Midbrain (tissue), 1 donor: ENCODE measurements at regions not wholly inside any gene's neighbourhood (a gene's known extent, or its start where the extent isn't known, plus 50 kb on each side); places are given as distances from the start of the nearest gene placed in this dataset.
A peak's percentile ranks its signal among the peaks of the same experiment; 100 is the strongest.
"Not testable (repeated sequence)": the region's sequence is repeated elsewhere in the genome, so short reads cannot be mapped to it uniquely, and the experiment has no call there.

Source experiments
- DNase-seq: peaks from one replicate; lab custom pipeline; 2025; lab: John Stamatoyannopoulos, UW

DNA sequence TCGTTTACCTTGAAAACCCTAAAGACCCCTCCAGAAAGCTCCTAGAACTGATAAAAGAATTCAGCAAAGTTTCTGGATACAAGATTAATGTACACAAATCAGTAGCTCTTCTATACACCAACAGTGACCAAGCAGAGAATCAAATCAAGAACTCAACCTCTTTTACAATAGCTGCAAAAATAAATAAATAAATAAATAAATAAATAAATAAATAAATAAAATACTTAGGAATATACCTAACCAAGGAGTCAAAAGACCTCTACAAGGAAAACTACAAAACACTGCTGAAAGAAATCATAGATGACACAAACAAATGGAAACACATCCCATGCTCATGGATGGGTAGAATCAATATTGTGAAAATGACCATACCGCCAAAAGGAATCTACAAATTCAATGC lies 186.8 kb upstream of the EOLA2 start:
- not testable (repeated sequence) for DNase-seq

DNA sequence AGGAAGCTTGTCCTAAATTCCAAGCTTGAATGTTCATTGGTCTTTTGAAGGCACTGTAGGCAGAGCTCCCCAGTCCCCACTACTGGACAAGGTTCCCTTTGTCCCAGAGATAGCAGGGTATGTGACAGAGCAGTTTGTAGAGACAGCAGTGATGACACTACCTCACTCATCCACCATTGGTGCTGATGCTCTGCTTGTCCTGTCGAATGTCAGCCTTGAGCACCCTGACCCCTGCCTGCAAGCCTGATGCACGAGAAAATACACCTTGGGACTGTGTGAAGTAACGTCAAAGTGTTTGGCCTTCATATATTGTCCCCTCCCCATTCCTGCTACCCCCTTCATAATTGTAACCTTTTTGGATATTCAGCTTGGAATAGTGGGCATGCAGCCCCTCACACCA lies 188.9 kb upstream of the EOLA2 start:
- DNase-seq = no peak

DNA sequence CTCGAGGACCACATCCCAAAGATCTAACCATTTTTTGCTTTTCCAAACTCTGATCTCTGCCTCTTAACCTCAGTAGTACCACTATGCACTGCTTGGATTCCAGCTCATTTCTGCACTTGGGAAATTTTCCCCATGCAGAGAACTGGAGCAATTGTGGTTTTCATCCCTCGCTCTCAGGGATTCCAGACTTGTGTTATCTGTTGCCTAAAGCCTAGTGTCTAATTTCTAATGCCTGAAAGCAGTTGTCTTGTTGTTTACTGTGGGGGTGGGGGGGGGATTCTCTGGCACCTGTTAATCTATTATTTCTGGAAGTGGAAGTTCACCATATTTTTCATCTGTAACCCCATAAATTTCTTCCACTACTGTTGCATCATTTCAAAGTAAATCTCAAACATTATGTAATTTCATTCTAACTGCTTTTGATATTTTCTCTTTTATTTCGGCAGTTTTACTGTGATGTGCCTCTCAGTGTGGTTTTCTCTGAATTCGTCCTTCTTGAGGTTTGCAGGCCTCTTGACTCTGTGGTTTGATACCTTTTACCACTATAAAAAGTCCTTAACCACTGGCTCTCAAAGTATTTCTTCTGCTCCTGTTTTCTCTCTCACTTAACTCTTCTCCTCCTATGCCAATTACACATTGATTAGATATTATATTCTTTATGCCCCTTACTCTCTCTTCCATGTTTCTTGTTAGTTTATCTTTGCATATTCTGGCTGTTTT lies 205.6 kb upstream of the EOLA2 start:
- no peak for DNase-seq

DNA sequence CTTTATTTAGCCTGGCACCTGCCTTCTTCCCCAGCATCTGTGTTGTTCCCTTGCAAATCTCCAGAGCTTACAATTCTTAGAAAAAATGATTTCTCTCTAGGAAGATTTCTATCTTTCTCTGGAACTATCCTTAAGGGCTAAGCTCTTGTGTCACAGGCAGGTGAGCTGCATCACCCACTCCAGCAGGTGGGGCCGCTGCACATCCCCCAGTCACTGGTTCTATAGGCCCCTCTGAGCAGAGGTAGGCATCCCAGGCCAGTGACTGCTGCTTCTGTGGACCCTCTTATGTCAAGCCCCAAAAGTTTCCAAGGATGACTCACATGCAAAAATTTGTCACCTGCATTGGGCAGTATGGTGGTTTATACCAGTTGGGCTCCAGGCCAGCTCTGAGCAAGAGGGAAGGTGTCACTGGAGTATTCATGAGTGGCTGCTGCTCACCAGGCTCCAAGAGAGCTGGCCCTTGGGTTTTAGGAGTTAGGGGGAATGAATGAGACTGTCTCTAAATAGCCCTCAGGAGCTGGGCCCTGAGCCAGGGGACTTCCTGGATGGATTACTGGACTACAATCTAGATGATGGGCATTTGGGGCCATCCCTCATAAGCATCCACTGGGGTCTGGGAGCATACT lies 208.1 kb upstream of the EOLA2 start:
- DNase-seq = no peak

GRCh38 chrX:150148749-150149672 lies 210.7 kb upstream of the EOLA2 start:
- DNase-seq = no peak

GRCh38 chrX:150150076-150150779 lies 211.9 kb upstream of the EOLA2 start:
- peak; percentile 11 for DNase-seq

- no peak for DNase-seq
Measured at GRCh38 chrX:150150780-150151125, 212.4 kb upstream of the MAMLD1 start.

DNA sequence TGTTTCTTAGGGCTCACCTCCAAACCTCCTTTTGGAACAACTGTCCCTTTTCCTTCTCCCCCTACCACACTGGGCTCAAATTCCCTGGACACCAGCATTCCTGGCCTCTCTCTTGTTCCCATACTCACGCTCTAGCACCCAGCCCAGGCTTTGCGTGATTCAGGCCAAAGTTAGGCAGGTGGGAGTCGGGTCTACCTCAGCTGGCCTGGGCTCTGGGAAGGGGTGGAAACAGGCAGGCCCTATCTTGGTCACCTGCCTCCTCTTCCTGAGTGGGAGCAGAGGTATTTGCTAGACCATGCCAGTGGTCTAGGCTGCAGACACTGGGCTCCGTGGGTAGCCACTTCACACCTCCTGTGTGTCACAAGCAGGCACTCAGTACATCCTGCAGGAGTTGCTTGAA lies 211.1 kb upstream of the MAMLD1 start:
- DNase-seq = no peak

DNA sequence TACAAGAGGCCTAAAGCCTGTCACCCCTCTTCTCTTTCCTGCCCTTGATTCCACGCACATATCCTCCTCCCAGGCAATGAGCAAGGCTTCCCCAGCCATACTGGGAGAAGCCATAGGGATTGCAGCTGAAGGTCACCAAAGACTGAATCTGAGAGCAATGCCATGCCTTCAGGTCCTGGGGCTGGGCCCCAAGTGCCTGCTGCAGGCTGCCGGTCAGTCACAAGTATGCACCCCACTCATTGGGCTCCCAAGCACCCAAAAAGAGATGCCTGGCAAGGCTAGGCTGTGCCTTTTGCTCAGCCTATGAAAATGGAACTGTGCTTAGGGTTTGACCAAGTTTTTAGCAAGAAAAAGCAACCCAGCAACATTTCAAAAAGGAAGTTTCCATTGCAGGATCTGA lies 210.6 kb upstream of the MAMLD1 start:
- no peak for DNase-seq

DNA sequence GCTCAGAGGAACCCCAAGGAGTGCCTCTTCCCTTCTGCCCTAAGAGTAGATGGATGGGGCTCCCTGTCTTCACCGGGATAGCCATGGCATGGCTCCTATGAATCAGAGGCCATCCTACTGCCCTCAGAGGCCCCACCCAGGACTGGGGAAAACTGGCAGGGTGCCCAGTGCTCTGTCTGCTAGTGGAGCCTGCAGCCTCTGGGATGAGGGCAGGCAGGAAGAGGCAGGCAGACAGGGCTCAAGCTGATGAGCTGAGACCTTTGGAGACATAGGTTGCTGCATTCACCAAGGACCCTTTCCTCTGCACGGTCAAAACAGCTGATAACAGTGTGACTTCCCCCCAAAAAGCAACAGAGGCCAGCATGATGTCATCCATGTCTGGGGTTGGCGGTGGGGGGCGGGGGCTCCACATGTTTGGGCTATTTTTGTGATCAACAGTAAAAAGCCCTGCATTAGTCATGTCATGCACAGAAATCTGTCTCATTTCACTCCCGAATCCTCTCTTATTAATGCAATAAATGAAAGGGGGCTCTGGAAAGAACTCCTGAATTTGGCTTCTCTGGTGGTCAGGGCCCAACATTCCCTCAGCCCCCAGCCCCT lies 207.6 kb upstream of the MAMLD1 start:
- no peak for DNase-seq

GRCh38 chrX:150156615-150157014 lies 206.5 kb upstream of the MAMLD1 start:
- DNase-seq = no peak

GRCh38 chrX:150157291-150157690 lies 205.8 kb upstream of the MAMLD1 start:
- DNase-seq = no peak

DNA sequence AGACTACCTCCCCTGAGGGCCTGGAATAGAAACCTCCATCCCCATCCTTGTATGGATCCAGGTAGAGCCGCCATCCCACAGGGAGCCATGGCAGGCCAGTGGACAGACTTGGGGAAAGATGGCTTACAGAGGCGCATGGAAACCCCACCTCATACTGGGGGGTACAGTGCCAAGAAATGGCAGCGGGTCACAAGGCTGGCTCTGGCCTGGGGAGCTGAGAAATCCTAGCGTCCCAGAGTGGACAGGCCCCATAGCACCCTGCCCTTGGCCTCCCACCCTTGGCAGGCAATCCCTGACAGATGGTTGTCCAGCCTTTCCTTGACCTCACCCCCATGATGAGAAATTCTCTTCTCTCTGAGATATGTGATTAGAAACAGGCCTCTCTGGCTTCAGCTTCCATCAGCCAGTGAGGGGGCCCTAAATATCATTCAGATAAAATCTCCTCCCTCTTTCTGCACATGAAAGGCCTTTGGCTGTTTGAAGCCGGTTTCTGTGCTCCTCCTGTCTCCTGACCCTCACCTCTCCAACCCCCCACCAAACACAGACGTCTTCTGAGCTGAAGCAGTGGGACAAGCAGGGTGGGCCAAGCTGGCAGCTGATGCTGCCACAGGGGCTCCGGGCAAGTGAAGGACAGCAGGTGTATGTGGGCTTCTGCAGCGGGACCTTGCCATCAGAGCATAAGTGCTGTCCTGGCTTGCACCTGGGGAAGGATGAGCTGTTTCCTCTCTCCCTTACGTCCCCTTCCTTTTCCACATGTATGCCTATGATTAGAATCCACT lies 204.4 kb upstream of the MAMLD1 start:
- DNase-seq = no peak

DNA sequence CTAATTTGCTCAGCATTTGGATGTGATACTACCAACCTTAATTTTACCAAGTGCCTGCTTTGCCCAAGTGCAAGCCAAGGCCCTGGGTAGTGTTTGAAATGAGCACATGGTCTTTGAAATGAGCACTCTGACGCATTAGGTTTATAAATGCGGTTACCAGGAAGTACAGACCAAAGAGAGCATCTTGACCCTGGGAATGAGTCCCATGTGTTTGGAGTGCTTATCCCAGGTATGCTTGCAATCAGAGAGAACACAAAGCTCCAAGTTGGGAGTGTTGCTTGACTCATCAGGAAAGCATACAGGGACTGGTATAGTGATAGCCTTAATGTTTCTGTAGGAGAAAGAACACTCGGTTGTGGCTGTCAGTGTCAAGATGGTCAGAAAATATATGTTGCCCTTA lies 203.6 kb upstream of the MAMLD1 start:
- DNase-seq = no peak

GRCh38 chrX:150160656-150161055 lies 202.5 kb upstream of the MAMLD1 start:
- DNase-seq = no peak

DNA sequence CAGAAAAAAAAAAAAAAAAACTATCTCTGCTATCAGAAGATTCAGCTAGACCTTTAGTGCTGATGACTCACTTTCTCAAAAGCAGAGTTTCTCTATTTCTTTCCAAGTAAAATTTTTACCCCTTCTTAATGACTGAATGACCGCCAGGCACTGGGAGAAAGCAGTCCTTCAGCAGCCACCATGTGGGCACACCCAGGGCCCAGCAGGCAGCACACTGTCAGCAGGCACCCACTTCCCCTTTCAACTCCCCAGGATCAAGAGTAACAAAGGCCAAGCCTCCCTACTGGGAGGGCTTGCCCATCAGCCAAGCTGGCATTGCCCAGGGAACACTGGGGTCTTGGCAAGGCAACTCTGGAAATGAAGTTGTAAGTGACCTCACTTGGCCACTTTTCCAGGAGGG lies 201.9 kb upstream of the MAMLD1 start:
- DNase-seq = no peak

DNA sequence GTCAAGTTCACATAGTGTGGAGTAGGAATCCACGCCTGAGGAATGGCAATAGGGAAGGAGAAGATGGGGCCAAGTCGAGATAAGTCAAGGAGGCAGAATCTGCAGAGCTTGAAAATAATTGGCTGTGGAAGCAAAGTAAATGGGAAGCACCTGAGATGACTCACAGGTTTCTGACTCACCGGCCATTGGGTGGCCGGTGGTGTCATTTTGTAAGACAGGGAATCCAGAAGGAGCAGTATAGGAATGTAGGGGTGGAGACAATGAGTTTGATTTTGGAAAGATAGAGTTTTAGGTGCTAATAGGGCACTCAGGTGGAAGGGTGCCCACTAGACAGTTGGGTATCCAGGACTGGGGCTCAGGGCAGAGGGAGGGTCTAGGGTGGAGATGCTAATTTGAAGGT lies 201.0 kb upstream of the MAMLD1 start:
- DNase-seq = no peak

DNA sequence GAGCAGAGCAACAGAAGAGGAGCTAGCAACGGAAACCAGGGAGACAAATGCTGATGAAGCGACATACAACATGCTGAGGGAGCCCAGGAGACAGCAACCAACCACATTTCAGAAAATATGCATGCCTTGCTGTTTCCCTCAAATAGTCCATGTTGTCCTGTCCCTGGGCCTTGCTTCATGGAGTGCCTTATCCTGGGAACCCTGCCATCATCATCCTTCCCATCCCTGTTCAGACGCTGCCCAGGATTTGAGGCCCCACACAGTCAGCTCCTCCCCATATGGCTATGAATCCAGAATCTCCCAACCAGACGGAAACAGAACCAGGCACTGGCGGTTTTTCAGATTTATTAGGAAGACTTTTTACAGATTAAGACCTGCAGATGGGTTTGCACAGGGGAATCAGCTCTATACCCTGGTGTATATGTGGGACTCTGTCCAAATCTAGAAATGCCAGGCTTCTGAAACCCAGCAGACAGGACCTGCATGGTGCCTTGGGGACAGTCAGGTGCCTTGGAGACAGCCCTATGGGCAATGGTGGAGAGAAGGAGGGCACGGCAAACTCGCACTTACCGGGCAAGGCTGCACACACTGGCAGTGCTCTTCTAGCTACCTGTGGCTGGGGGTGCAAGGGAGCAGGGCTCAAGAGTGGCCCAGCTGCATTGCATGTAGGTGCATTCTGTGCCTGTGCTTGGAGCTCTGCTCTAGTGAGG lies 199.7 kb upstream of the MAMLD1 start:
- DNase-seq = no peak

- DNase-seq = no peak
Measured at GRCh38 chrX:150163956-150164726, 199.0 kb upstream of the MAMLD1 start.
